OCI-LY7 (cell line): ENCODE measurements at regions not wholly inside any gene's neighbourhood (a gene's known extent, or its start where the extent isn't known, plus 50 kb on each side); places are given as distances from the start of the nearest gene placed in this dataset.

Experiments
- BruUV-seq: library from RNA; stranded (reverse); fragments of 400-500 nt; replicated peaks from 2 replicates; lab custom pipeline; 2021; lab: Mats Ljungman, UMichigan
- CTCF ChIA-PET: fragments of 300-600 bp; sonication (Branson Sonifier 250); formaldehyde crosslinking; loops from one replicate; lab custom pipeline; 2022; ENCODE audit warnings: antibody characterized with exemption; ENCODE audit not compliant: unreplicated experiment; lab: Charles Lee
- POLR2A ChIA-PET: fragments of 300-600 bp; sonication (Branson Sonifier 250); formaldehyde crosslinking; loops from one replicate; lab custom pipeline; 2022; ENCODE audit warnings: antibody characterized with exemption; lab: Charles Lee
- DNase-seq: peaks from one replicate; pipeline ENCODE4 v3.0.0-alpha.2; 2015; ENCODE audit warnings: low spot score
- H2AFZ ChIP-seq: fragments of 200-600 bp; sonication (generic), shearing (Covaris generic); 2 replicates; pipeline ENCODE4 v1.6.1; 2014; ENCODE audit warnings: mild to moderate bottlenecking, antibody characterized with exemption, low read length, moderate library complexity
- H3K27ac ChIP-seq: fragments of 200-600 bp; sonication (generic); 2 replicates; pipeline ENCODE4 v1.5.1; 2014; ENCODE audit warnings: mixed run types, low read depth, mild to moderate bottlenecking, moderate library complexity, low read length, inconsistent platforms; ENCODE audit not compliant: poor library complexity, severe bottlenecking
- H3K36me3 ChIP-seq: fragments of 200-600 bp; sonication (generic); 2 replicates; pipeline ENCODE4 v1.6.1; 2014; ENCODE audit warnings: mild to moderate bottlenecking, antibody characterized with exemption, low read length, moderate library complexity, mixed read lengths; ENCODE audit not compliant: insufficient read depth
- H3K4me1 ChIP-seq: fragments of 200-600 bp; sonication (generic); 2 replicates; pipeline ENCODE4 v1.5.1; 2014; ENCODE audit warnings: mild to moderate bottlenecking, low read length; ENCODE audit not compliant: insufficient read depth, poor library complexity, severe bottlenecking
- H3K4me2 ChIP-seq: fragments of 200-600 bp; sonication (generic); 2 replicates; pipeline ENCODE4 v1.6.1; 2014; ENCODE audit warnings: mild to moderate bottlenecking, low read length
- H3K4me3 ChIP-seq: fragments of 200-600 bp; sonication (generic); 2 replicates; pipeline ENCODE4 v1.5.1; 2014; ENCODE audit warnings: mild to moderate bottlenecking, low read depth, low read length; ENCODE audit not compliant: poor library complexity, severe bottlenecking
- H3K79me2 ChIP-seq: fragments of 200-600 bp; sonication (generic); 2 replicates; pipeline ENCODE4 v1.6.1; 2016; ENCODE audit warnings: low read depth, mild to moderate bottlenecking, low read length, moderate library complexity, mixed read lengths; ENCODE audit not compliant: insufficient read depth
- H3K9me2 ChIP-seq: fragments of 200-600 bp; sonication (generic); 2 replicates; pipeline ENCODE4 v1.6.1; 2016; ENCODE audit warnings: mild to moderate bottlenecking, low read length, mixed read lengths; ENCODE audit not compliant: insufficient read depth
- H3K9me3 ChIP-seq: fragments of 200-600 bp; sonication (generic); 2 replicates; pipeline ENCODE4 v1.6.1; 2014; ENCODE audit warnings: mild to moderate bottlenecking, mixed run types, low read length, mixed read lengths
- H4K20me1 ChIP-seq: fragments of 200-600 bp; sonication (generic); 2 replicates; pipeline ENCODE4 v1.6.1; 2014; ENCODE audit warnings: mild to moderate bottlenecking, antibody characterized with exemption, low read length, moderate library complexity, mixed read lengths; ENCODE audit not compliant: insufficient read depth
- CTCF ChIP-seq: fragments of 200-600 bp; sonication (generic); conservative IDR thresholded peaks from 2 replicates; pipeline ENCODE4 v1.5.1; 2014; ENCODE audit warnings: mild to moderate bottlenecking, antibody characterized with exemption, low read length, moderate library complexity, mixed read lengths
- EZH2phosphoT487 ChIP-seq: fragments of 200-600 bp; sonication (generic); IDR thresholded peaks from 2 replicates; pipeline ENCODE4 v1.6.1; 2018; ENCODE audit warnings: low read depth, borderline replicate concordance, mild to moderate bottlenecking, mixed run types, antibody characterized with exemption, low read length, moderate library complexity, mixed read lengths
- intact Hi-C: fragments of 100-400 bp; cut with micrococcal nuclease; formaldehyde crosslinking; loops from one replicate; pipeline ENCODE4 v1.10.0; 2022; ENCODE audit not compliant: unreplicated experiment

GRCh38 chr2:239710953-239711861 is 310.4 kb upstream of the HDAC4 start:
- no peaks in the 10 kb centered on the region for H3K4me1 ChIP-seq
- no peaks in the 10 kb centered on the region for H3K9me3 ChIP-seq
- POLR2A ChIA-PET = no interaction called here
- TF ChIP-seq CTCF = no peak
- no peak overlapping the region for H3K4me3 ChIP-seq
- H3K36me3 ChIP-seq = no peaks in the 10 kb centered on the region
- H3K9me2 ChIP-seq = no peaks in the 10 kb centered on the region
- BruUV-seq = no TSS peak
- CTCF ChIA-PET = no interaction called here
- no peak for DNase-seq
- no peaks in the 10 kb centered on the region for H3K79me2 ChIP-seq
- intact Hi-C loops = no loop called here
- no peak overlapping the region for H3K4me2 ChIP-seq
- no peak overlapping the region for H3K27ac ChIP-seq
- H2AFZ ChIP-seq = no peak overlapping the region
- H4K20me1 ChIP-seq = no peaks in the 10 kb centered on the region

GRCh38 chr2:239706367-239706766 is 305.5 kb upstream of the HDAC4 start:
- Histone ChIP-seq H4K20me1 (no peaks in the 10 kb centered on the region), H3K27ac (no peak overlapping the region), H3K36me3 (no peaks in the 10 kb centered on the region), H3K4me2 (no peak overlapping the region), H3K4me3 (no peak overlapping the region), H3K9me2 (no peaks in the 10 kb centered on the region), H3K9me3 (no peaks in the 10 kb centered on the region), H3K79me2 (no peaks in the 10 kb centered on the region), H3K4me1 (no peaks in the 10 kb centered on the region), H2AFZ (no peak overlapping the region)
- no peak for TF ChIP-seq CTCF
- TF ChIP-seq EZH2phosphoT487 = no peak
- POLR2A ChIA-PET = no interaction called here
- no TSS peak for BruUV-seq
- intact Hi-C loops = no loop called here
- DNase-seq = no peak
- CTCF ChIA-PET = no interaction called here

- Histone ChIP-seq H3K9me2 (no peaks in the 10 kb centered on the region), H3K4me1 (no peaks in the 10 kb centered on the region), H3K4me3 (no peak overlapping the region), H3K27ac (no peak overlapping the region), H3K79me2 (no peaks in the 10 kb centered on the region), H3K4me2 (no peak overlapping the region), H4K20me1 (no peaks in the 10 kb centered on the region), H3K9me3 (no peaks in the 10 kb centered on the region), H3K36me3 (no peaks in the 10 kb centered on the region), H2AFZ (no peak overlapping the region)
- no peak for DNase-seq
- ChIA-PET CTCF (no interaction called here), POLR2A (no interaction called here)
- BruUV-seq = no TSS peak
- TF ChIP-seq CTCF (no peak), EZH2phosphoT487 (no peak)
- intact Hi-C loops = no loop called here
Observed at GRCh38 chr2:239704737-239705136, 303.9 kb upstream of the HDAC4 start.
